GM18505 (cell line): ENCODE measurements at regions not wholly inside any gene's neighbourhood (a gene's known extent, or its start where the extent isn't known, plus 50 kb on each side); places are given as distances from the start of the nearest gene placed in this dataset.

Source experiments
- ATAC-seq: cut with Tn5 transposase; IDR thresholded peaks from one replicate; pipeline ENCODE4 v1.9.1; 2021; ENCODE audit not compliant: unreplicated experiment
- POLR2A ChIP-seq: IDR thresholded peaks from 4 replicates; pipeline ENCODE4 v1.6.1; 2011; ENCODE audit warnings: borderline replicate concordance; ENCODE audit not compliant: insufficient read depth, insufficient read length; ENCODE audit errors: extremely low read depth

DNA sequence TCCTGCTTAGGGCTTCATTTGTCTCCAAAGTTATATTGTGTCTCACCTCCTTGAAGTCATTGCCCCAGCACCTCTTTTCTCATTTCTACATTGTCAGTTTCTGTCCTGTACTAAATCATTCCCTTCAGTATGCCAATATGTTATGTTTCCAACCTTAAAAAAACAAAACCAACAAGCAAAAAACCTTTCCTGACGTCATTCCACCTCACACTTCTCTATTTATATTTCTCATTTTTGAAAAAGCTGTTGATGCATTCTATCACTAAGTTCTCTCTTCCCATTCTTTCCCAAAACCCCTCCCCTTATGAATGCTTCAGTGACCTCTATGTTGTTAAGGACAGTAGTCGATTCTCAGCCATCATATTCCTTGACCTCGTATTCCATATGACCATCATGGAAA is 98.7 kb upstream of the ARHGAP24 start:
- TF ChIP-seq POLR2A: no peak
- no peak for ATAC-seq

DNA sequence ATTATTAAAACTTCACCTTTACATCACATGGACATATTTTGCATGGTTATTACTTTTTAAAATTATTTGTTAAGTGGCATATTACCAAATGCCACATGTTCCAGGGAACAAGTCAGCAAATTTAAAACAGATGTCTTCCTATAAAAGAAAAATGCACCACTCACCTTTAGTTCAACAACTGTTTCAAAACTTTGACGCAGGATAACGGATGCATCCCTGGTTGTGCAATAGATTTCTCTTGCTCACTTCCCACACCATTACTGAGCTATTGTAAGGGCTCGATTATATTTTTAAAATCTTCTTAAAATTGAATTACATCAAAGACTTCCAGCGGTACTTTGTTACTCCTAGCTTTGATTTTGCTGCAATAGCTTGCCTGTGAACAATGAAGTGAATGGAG is 93.0 kb upstream of the ARHGAP24 start:
- ATAC-seq: no peak
- TF ChIP-seq POLR2A: no peak

DNA sequence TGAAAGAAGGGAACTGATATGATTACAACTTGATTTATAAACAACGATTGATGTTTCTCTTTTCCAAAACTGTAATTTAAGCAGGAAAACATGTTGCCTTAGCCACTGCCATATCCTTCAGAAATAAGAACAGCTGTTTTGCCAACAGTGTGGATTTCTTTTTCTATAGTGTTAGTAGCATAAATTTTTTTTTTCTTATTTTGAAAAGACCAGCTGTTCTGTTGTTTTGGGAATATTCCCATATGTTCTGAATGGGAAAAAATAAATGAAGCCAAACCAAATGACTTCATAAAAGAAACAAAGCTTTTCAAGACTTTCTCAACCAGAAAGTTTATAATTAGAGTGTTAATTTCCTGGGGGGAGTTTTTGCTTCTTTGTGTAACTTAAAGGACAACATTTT is 83.9 kb upstream of the ARHGAP24 start:
- no peak for TF ChIP-seq POLR2A
- no peak for ATAC-seq

DNA sequence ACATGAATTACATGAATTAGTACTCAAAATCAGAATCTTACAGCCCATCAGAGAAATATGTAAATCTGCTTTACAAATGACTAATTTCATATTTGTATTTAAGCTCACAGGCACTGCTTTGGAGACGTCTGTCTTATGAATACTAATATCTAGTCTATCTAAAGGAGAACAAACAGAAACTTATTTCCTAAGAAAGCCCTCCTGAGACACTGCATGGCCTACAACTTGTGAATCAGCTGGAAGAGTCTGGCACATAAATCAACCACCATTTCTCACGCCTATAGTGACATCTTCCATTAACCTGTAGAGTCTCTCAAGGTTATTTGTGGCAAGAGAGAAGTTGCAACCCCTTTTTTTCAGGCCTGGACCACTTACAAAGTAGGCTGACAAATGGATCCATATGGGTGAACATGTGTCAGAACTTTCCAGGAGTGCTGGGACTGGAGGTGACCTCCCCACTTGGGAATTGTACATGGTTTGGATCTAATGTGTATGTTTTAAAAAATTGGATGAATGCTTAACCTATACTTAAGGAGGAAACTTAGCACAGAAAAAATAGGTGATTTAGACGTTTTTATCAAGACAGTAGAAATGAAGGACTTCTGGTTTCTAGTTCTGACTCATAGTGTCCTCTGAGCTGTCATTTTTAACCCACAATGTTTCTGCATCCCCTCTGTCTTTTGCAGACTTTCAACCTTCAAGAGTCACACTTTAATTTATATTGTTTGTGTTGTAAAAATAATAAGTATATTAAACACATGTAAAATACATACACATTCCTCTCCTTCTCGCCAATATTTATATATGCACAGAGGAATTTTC is 83.2 kb upstream of the ARHGAP24 start:
- ATAC-seq: peak; percentile 94
- no peak for TF ChIP-seq POLR2A

DNA sequence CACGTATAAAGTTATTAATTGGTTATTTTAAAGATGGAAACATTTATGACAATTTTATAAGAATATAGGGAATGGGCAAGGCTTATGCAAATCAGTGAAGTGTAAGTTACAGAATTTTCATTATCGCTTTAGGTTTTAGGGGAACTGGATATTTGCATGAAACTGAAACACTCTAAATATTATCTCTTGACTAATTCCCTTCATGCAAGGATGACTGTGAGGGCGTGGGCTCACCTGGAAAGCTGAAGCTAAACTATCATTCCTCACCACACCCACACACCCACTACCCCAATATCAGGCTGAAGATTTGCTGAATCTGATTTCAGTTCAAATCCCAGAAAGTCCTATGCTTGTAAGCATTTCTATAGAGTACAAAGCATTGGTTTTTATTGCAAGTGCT is 81.7 kb upstream of the ARHGAP24 start:
- TF ChIP-seq POLR2A: no peak
- ATAC-seq: peak; percentile 59

DNA sequence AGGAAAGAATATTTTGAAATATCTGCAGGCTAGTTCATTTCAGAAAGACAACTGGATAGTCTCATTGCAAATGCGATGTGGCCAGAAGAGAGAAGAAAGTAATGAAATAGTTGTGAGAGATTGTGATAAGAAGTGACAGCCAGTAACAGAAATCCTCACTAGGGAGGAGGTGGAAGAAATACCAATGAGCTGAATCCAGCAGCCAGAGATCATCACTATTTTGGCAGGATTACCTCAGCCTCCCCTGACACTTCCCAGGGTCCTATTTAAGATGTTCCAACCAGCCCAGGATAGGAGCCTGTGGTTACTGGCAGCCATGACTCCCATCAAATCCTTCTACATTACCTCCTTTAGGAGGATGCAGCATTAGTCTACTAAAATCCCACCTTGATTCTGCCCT is 76.7 kb upstream of the ARHGAP24 start:
- no peak for ATAC-seq
- TF ChIP-seq POLR2A: no peak

DNA sequence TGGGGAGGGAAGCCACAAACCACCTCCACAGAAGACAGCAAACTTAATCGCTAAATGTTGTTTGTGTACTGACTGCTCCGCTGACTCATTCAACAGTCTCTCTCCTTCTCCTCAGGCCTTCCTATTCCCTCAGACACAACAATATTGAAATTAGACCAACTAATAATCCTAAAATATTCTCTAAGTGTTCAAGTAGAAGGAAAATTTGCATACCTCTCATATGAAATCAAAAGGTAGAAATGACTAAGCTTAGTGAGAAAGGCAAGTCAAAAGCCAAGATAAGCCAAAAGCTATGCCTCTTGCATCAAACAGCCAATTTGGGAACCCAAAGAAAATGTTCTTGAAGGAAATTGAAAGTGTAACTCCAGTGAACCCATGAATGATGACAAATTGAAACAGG is 75.7 kb upstream of the ARHGAP24 start:
- ATAC-seq: peak; percentile 73

DNA sequence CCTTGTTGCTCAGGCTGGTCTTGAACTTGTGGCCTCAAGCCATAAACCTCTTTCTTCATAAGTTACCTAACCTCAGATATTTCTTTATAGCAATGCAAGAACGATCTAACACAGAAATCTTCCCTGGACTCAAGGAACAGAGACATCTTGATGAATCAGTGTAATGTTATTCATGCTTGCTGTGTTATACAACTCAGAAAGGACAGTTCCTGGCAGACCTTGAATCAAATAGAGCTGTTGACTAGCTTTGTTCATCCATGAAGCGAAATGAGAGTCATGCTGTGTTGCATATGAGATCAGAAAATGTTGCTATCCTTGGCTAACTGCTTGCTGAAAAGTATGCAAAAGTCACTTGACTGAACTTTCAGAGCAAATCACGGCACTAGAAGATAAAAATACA is 72.6 kb upstream of the ARHGAP24 start:
- no peak for TF ChIP-seq POLR2A
- ATAC-seq: no peak

More for the DNA sequence above, 75.7 kb upstream of the ARHGAP24 start:
- no peak for TF ChIP-seq POLR2A

DNA sequence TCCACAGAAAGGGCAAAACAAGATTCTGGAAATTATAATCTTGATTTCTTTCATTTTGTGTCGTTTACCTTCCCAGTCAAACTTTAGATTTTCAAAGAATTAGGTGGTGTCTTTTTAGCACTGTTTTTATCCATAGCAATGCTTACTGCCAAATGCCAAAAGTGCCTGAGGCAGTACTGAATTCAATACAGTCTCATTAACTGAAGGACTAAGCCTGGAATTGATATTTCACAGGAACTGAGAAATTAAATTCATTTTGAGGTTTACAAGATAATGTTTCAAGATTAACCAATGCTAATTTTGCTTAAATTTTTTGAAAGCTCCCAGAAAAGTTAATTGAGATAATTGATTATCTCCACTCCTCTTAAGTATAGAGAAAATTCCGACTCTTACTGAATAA is 68.8 kb upstream of the ARHGAP24 start:
- no peak for ATAC-seq
- no peak for TF ChIP-seq POLR2A

DNA sequence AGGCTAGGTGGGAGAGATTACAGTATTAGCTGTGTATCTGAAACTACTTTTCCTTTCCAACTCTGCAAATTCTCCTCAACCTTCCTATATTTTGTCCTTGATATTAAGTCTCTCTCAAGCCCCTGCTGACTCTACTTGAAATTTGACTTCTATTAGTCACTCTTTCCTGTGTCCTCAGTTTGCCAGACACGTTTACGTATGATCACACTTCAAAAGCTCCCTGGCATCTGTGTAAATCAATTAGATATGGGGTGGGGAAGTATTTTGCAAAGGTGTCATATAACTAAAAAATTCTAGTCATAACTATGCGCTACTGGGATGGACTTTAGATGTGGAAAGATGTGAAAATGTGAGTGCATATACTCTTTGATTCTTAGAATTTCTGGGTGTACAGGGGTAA is 67.4 kb upstream of the ARHGAP24 start:
- ATAC-seq: no peak
- TF ChIP-seq POLR2A: no peak

DNA sequence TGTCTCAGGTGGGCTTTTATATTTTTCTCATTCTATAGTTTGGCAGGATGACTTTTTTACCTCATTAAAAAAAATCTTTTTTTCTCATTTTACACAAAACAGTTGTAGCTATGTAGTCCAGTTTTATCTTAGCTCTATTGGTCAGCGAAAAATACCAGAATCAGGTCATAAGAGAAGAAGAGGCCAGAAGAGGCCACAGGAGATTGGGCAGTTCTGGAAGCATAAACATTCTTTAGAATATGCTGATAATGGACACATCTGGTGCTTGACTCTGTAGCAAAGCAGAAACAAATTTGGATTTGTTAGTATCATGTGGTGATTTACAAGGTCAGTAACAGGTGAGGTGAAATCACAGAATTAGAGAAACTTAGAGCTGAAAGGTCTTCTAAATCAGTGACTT is 66.6 kb upstream of the ARHGAP24 start:
- TF ChIP-seq POLR2A: no peak
- no peak for ATAC-seq

DNA sequence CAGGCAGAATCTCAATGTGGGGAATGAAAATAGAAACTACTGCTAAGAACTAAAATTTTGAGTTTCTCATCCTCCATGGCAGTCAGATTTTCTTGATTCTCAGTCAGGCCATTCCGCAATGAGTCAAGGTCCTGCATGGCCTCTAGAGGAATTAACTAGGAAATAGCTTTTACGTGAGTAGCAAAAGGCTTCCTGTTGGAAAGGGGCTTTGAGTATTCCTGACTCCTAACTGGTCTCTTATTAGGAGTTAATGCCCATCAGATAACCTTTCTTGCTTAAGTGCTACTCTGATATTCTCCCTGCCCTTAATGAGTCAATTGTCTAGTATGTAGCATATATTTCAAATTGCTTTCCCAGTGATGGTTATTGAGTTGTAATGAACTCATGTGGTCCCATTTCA is 65.7 kb upstream of the ARHGAP24 start:
- ATAC-seq: no peak
- no peak for TF ChIP-seq POLR2A

DNA sequence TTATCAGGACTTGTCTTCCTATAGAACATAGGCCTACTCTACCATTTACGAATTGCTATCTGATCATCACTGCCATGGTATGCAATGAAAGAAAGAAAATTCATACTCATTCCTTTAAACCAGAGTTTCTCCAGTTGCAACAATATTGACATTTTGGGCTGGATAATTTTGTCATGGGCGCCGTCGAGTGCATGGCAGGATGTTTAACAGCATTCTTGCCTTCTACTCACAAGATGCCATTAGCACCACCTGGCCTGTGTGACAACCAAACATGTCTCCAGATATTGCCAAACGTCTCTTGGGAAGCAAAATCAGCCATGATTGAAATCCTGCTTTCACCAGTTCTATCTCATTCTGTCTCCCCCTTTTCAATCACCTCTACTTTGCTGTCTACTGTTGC is 63.6 kb upstream of the ARHGAP24 start:
- TF ChIP-seq POLR2A: no peak
- ATAC-seq: no peak

DNA sequence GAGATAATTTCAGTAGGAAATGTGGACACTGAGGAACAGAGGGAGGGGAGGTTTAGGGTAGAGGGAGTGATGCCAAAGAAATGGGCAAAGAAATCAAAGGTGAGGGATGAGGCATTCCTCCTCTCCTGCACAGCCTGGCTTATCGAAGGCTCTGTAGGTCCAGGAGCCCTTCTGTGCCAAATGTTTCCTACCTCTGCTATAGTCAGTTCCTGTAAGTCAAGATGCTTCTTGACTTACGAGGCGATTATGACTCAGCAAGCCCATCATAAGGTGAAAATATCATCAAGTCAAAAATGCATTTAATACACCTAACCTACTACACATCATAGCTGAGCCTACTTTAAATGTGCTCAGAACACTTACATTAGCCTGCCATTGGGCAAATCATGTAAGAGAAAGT is 60.0 kb upstream of the ARHGAP24 start:
- no peak for TF ChIP-seq POLR2A
- ATAC-seq: no peak

DNA sequence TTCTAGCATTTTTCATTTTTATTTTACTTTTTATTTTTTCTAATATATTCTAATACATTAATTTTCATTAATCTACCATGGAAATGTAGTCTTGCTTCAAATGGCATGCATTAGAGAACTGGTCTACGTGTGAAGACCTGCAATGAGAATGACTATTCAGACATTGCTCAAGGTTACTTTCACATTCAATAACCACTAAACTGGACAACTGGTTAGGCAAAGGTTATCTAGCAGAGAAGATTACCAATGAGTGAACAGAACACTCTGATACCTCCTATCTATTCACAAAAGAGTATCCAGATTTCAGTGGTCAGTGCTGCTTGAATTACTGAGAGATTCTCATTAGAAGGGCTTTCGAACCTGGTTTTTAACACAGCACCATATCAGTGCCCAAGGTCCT is 58.9 kb upstream of the ARHGAP24 start:
- ATAC-seq: no peak
- no peak for TF ChIP-seq POLR2A

DNA sequence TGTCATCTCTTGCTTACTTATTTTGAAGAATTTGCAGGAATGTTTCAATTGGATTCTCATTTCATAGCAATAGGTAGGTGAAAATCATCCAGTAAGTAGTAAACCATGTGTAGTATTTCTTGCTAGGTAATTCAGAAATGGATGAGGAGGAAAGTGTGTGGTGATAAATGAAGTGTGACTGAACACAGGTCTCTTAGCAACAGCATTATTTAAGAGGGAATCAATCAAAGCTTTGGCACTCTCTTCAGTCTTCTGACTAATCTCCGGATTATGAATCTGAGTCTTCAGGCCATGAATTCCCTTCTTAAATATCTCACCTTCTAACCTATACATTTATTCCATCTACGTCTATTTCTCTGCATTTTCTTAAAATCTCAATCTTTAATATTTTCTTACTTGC is 55.8 kb upstream of the ARHGAP24 start:
- ATAC-seq: no peak
- no peak for TF ChIP-seq POLR2A

DNA sequence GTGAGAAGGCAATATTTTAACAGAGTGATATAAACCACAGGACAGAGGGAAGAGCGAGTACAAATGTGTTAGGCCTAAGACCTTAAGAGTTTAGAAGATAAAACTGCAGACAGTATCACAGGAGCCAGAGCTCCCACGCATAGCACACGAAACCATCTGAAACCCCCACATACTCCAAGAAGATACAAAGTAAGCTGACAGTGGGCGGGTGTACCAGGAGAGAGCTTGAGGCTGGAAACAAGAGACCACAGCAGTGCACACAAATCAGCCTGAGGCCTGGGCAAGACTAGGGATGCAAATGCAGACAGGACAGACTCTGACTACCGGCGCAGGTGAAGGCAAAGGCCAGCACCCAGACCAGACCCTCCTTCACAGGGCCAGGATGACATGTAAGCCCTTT is 54.1 kb upstream of the ARHGAP24 start:
- no peak for TF ChIP-seq POLR2A
- no peak for ATAC-seq
